PC-3 (cell line): ENCODE measurements at regions not wholly inside any gene's neighbourhood (a gene's known extent, or its start where the extent isn't known, plus 50 kb on each side); places are given as distances from the start of the nearest gene placed in this dataset.

Experiments used
- ATAC-seq: fragments of 200-7000 bp; cut with Tn5 transposase; 2 replicates; pipeline ENCODE4 v1.9.1; 2020; ENCODE audit warnings: mild to moderate bottlenecking, moderate library complexity
- BruUV-seq: library from RNA; stranded (reverse); fragments of 400-500 nt; replicated peaks from 2 replicates; lab custom pipeline; 2021; lab: Mats Ljungman, UMichigan
- CTCF ChIA-PET: fragments of 300-600 bp; sonication (Branson Sonifier 250); formaldehyde crosslinking; loops from one replicate; lab custom pipeline; 2022; ENCODE audit warnings: antibody characterized with exemption; lab: Charles Lee
- POLR2A ChIA-PET: fragments of 300-600 bp; sonication (Branson Sonifier 250); formaldehyde crosslinking; loops from one replicate; lab custom pipeline; 2022; ENCODE audit warnings: antibody characterized with exemption; ENCODE audit not compliant: unreplicated experiment; lab: Charles Lee
- DNase-seq: peaks from one replicate; pipeline ENCODE4 v3.0.0-alpha.2; 2015
- H2AFZ ChIP-seq: fragments of 300-600 bp; sonication (generic); 2 replicates; pipeline ENCODE4 v1.6.0; 2016; ENCODE audit warnings: antibody characterized with exemption, low read length
- H3F3A ChIP-seq: fragments of 300-600 bp; sonication (generic); one replicate; pipeline ENCODE4 v1.6.0; 2017; ENCODE audit warnings: antibody characterized with exemption, low read length, control low read depth, mild to moderate bottlenecking; ENCODE audit not compliant: unreplicated experiment
- H3K27ac ChIP-seq: fragments of 300-600 bp; sonication (generic); 2 replicates; pipeline ENCODE4 v1.5.1; 2016; ENCODE audit warnings: mild to moderate bottlenecking, low read length
- H3K27me3 ChIP-seq: fragments of 300-600 bp; sonication (generic); 2 replicates; pipeline ENCODE4 v1.6.1; 2016; ENCODE audit warnings: low read length, mixed read lengths
- H3K36me3 ChIP-seq: fragments of 300-600 bp; sonication (generic); 2 replicates; pipeline ENCODE4 v1.6.1; 2016; ENCODE audit warnings: low read depth, mixed run types, low read length, mixed read lengths
- H3K4me1 ChIP-seq: fragments of 300-600 bp; sonication (generic); 2 replicates; pipeline ENCODE4 v1.5.1; 2016; ENCODE audit warnings: low read length; ENCODE audit not compliant: insufficient read depth
- H3K4me2 ChIP-seq: fragments of 300-600 bp; sonication (generic); 2 replicates; pipeline ENCODE4 v1.6.0; 2016; ENCODE audit warnings: low read length
- H3K4me3 ChIP-seq: fragments of 300-600 bp; sonication (generic); 2 replicates; pipeline ENCODE4 v1.5.1; 2016; ENCODE audit warnings: mild to moderate bottlenecking, low read length, mixed read lengths
- H3K79me2 ChIP-seq: fragments of 300-600 bp; sonication (generic); 2 replicates; pipeline ENCODE4 v1.6.1; 2017; ENCODE audit warnings: low read length, mixed read lengths
- H3K9ac ChIP-seq: fragments of 300-600 bp; sonication (generic); 2 replicates; pipeline ENCODE4 v1.6.0; 2016; ENCODE audit warnings: mild to moderate bottlenecking, low read length
- H3K9me2 ChIP-seq: fragments of 300-600 bp; sonication (generic); replicated peaks from 2 replicates; pipeline ENCODE4 v1.6.1; 2016; ENCODE audit warnings: mixed run types, low read length, mixed read lengths
- H3K9me3 ChIP-seq: fragments of 300-600 bp; sonication (generic); 2 replicates; pipeline ENCODE4 v1.6.1; 2016; ENCODE audit warnings: low read length, mixed read lengths
- H4K20me1 ChIP-seq: fragments of 300-600 bp; sonication (generic); 2 replicates; pipeline ENCODE4 v1.6.1; 2016; ENCODE audit warnings: low read length, mixed read lengths
- EZH2 ChIP-seq: fragments of 300-600 bp; sonication (generic); IDR thresholded peaks from one replicate; pipeline ENCODE4 v1.6.1; 2017; ENCODE audit warnings: antibody characterized with exemption, mild to moderate bottlenecking, low read length; ENCODE audit not compliant: unreplicated experiment
- EZH2phosphoT487 ChIP-seq: fragments of 300-600 bp; sonication (generic); IDR thresholded peaks from 2 replicates; pipeline ENCODE4 v1.6.1; 2018; ENCODE audit warnings: mild to moderate bottlenecking, antibody characterized with exemption, low read length, borderline replicate concordance
- intact Hi-C: fragments of 100-400 bp; cut with micrococcal nuclease; formaldehyde crosslinking; loops from 2 replicates; pipeline ENCODE4 v1.9.0; 2023
- TF ChIP-seq, protein P1 (sequence below): fragments of 300-600 bp; sonication (generic); conservative IDR thresholded peaks from 2 replicates; pipeline ENCODE4 v1.5.1; 2017; ENCODE audit warnings: antibody characterized with exemption, low read depth, mild to moderate bottlenecking, low read length

DNA sequence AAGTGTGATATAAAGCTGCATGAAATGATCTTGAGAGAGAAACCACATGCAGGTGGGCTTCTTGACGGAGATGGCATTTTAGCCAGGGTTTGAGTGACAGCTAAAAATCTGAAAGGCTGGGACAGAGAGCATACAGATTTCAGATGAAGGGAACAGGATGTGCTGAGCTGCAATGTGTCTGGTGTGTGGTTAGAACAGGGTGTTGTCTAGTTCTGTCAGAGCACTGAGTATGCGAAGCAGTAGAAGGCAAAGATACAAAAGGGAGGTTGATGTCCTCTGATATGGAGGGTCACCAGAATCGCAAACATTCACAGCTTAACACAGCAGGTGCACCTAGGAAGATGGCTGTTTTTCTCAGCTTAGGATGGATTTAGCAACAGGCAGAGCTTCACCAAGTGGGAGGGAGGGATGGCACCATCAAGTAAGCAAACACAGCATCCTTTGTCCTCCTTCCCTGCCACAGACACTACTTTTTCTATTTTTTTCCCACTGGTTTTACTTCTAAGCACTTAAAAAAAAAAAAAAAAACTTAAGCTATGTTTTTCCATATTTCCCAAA is 182.5 kb downstream of the TMX3 start:
- Histone ChIP-seq H3K27ac (no peak overlapping the region), H3K79me2 (no peaks in the 10 kb centered on the region), H3F3A (no peaks in the 10 kb centered on the region), H4K20me1 (no peaks in the 10 kb centered on the region), H3K9me2 (no peaks in the 10 kb centered on the region), H3K4me2 (no peak overlapping the region), H2AFZ (no peak overlapping the region), H3K27me3 (no peaks in the 10 kb centered on the region), H3K4me1 (no peaks in the 10 kb centered on the region), H3K9ac (no peak overlapping the region), H3K9me3 (no peaks in the 10 kb centered on the region), H3K4me3 (no peak overlapping the region), H3K36me3 (no peaks in the 10 kb centered on the region)
- intact Hi-C loops = no loop called here
- no peak for DNase-seq
- ATAC-seq = no peak
- TF ChIP-seq EZH2 = no peak
- TF ChIP-seq EZH2phosphoT487 = no peak
- TF ChIP-seq, protein P1, sequence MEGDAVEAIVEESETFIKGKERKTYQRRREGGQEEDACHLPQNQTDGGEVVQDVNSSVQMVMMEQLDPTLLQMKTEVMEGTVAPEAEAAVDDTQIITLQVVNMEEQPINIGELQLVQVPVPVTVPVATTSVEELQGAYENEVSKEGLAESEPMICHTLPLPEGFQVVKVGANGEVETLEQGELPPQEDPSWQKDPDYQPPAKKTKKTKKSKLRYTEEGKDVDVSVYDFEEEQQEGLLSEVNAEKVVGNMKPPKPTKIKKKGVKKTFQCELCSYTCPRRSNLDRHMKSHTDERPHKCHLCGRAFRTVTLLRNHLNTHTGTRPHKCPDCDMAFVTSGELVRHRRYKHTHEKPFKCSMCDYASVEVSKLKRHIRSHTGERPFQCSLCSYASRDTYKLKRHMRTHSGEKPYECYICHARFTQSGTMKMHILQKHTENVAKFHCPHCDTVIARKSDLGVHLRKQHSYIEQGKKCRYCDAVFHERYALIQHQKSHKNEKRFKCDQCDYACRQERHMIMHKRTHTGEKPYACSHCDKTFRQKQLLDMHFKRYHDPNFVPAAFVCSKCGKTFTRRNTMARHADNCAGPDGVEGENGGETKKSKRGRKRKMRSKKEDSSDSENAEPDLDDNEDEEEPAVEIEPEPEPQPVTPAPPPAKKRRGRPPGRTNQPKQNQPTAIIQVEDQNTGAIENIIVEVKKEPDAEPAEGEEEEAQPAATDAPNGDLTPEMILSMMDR = no peak
- CTCF ChIA-PET = no interaction called here
- no TSS peak for BruUV-seq
- POLR2A ChIA-PET = no interaction called here

- BruUV-seq = no TSS peak
- no peak for ATAC-seq
- no peaks in the 10 kb centered on the region for H3F3A ChIP-seq
Observed at GRCh38 chr18:68525091-68525490, 189.8 kb downstream of the TMX3 start.

More at GRCh38 chr18:68525091-68525490, 189.8 kb downstream of the TMX3 start:
- ChIA-PET POLR2A (no interaction called here), CTCF (no interaction called here)
- no peaks in the 10 kb centered on the region for H3K36me3 ChIP-seq
- TF ChIP-seq, protein P1 = no peak
- TF ChIP-seq EZH2 (no peak), EZH2phosphoT487 (no peak)
- no peak overlapping the region for H2AFZ ChIP-seq
- no peaks in the 10 kb centered on the region for H3K79me2 ChIP-seq
- H3K9me2 ChIP-seq = no peaks in the 10 kb centered on the region
- no peak overlapping the region for H3K4me2 ChIP-seq
- H3K9ac ChIP-seq = no peak overlapping the region
- H3K27ac ChIP-seq = no peak overlapping the region
- H3K27me3 ChIP-seq = no peaks in the 10 kb centered on the region
- peaks cover 8% of the 10 kb centered on the region; the same call in 1 of the 2 replicates for H3K4me1 ChIP-seq
- intact Hi-C loops = no loop called here
- H3K9me3 ChIP-seq = no peaks in the 10 kb centered on the region
- H3K4me3 ChIP-seq = no peak overlapping the region
- no peak for DNase-seq
- H4K20me1 ChIP-seq = no peaks in the 10 kb centered on the region
